ENCODE measurements at regions not wholly inside any gene's neighbourhood (a gene's known extent, or its start where the extent isn't known, plus 50 kb on each side); places are given as distances from the start of the nearest gene placed in this dataset.

- 51% methylated on average over 4 of the region's 4 CpGs for WGBS
- Histone ChIP-seq H3K27ac (ENCODE audit: low read depth) (no peak overlapping the region), H3K4me1 (ENCODE audit: insufficient read depth) (no peaks in the 10 kb centered on the region), H3K4me3 (ENCODE audit: low read depth, low read length) (no peak overlapping the region), H3K36me3 (ENCODE audit: insufficient read depth) (no peaks in the 10 kb centered on the region)
- no peak for DNase-seq (ENCODE audit: extremely low spot score)
Measured at GRCh38 chr10:93236393-93237040, 162.8 kb downstream of the CYP26A1 start.

GRCh38 chr10:93245147-93245546, 171.5 kb downstream of the CYP26A1 start:
- DNase-seq (ENCODE audit: extremely low spot score), result no peak
- WGBS, result 21% methylated on average over 1 of the region's 1 CpG
- Histone ChIP-seq H3K4me1 (ENCODE audit: insufficient read depth) (no peaks in the 10 kb centered on the region), H3K36me3 (ENCODE audit: insufficient read depth) (no peaks in the 10 kb centered on the region), H3K4me3 (ENCODE audit: low read depth, low read length) (no peak overlapping the region), H3K27ac (ENCODE audit: low read depth) (no peak overlapping the region)

GRCh38 chr10:93245779-93246178, 172.1 kb downstream of the CYP26A1 start:
- WGBS, result 29% methylated on average over 8 of the region's 8 CpGs
- Histone ChIP-seq H3K36me3 (ENCODE audit: insufficient read depth) (no peaks in the 10 kb centered on the region), H3K27ac (ENCODE audit: low read depth) (no peak overlapping the region), H3K4me3 (ENCODE audit: low read depth, low read length) (no peak overlapping the region), H3K4me1 (ENCODE audit: insufficient read depth) (no peaks in the 10 kb centered on the region)
- peak; percentile 35 for DNase-seq (ENCODE audit: extremely low spot score)

GRCh38 chr10:93248583-93249227, 175.0 kb downstream of the CYP26A1 start:
- no peaks in the 10 kb centered on the region for H3K36me3 ChIP-seq (ENCODE audit: insufficient read depth)
- no peak for DNase-seq (ENCODE audit: extremely low spot score)
- no peak overlapping the region for H3K27ac ChIP-seq (ENCODE audit: low read depth)
- no peak overlapping the region for H3K4me3 ChIP-seq (ENCODE audit: low read depth, low read length)
- no peaks in the 10 kb centered on the region for H3K4me1 ChIP-seq (ENCODE audit: insufficient read depth)
- WGBS, result 72% methylated on average over 19 of the region's 19 CpGs

- DNase-seq (ENCODE audit: extremely low spot score), result no peak
- WGBS, result 84% methylated on average over 6 of the region's 6 CpGs
- Histone ChIP-seq H3K36me3 (ENCODE audit: insufficient read depth) (no peaks in the 10 kb centered on the region), H3K4me1 (ENCODE audit: insufficient read depth) (no peaks in the 10 kb centered on the region), H3K27ac (ENCODE audit: low read depth) (no peak overlapping the region), H3K4me3 (ENCODE audit: low read depth, low read length) (no peak overlapping the region)
Measured at GRCh38 chr10:93250010-93250409, 176.3 kb downstream of the CYP26A1 start.

- 92% methylated on average over 2 of the region's 2 CpGs for WGBS
- Histone ChIP-seq H3K4me3 (ENCODE audit: low read depth, low read length) (no peak overlapping the region), H3K4me1 (ENCODE audit: insufficient read depth) (no peaks in the 10 kb centered on the region), H3K27ac (ENCODE audit: low read depth) (no peak overlapping the region), H3K36me3 (ENCODE audit: insufficient read depth) (no peaks in the 10 kb centered on the region)
- DNase-seq (ENCODE audit: extremely low spot score), result no peak
Measured at GRCh38 chr10:93254180-93254853, 180.6 kb downstream of the CYP26A1 start.

GRCh38 chr10:93255546-93255945, 181.9 kb downstream of the CYP26A1 start:
- Histone ChIP-seq H3K4me1 (ENCODE audit: insufficient read depth) (no peaks in the 10 kb centered on the region), H3K36me3 (ENCODE audit: insufficient read depth) (no peaks in the 10 kb centered on the region), H3K4me3 (ENCODE audit: low read depth, low read length) (no peak overlapping the region), H3K27ac (ENCODE audit: low read depth) (no peak overlapping the region)
- WGBS, result 90% methylated on average over 1 of the region's 1 CpG
- no peak for DNase-seq (ENCODE audit: extremely low spot score)
